Breast epithelium (tissue), 4 donors: ENCODE measurements at regions not wholly inside any gene's neighbourhood (a gene's known extent, or its start where the extent isn't known, plus 50 kb on each side); places are given as distances from the start of the nearest gene placed in this dataset.
"Not testable (repeated sequence)": the region's sequence is repeated elsewhere in the genome, so short reads cannot be mapped to it uniquely, and the experiment has no call there.

Experiments used
- DNase-seq, 2 donors: peaks; one replicate each; pipeline ENCODE4 v3.0.0-alpha.2; 2019; ENCODE audit warnings: low spot score in 2 of 2
- H3K27ac ChIP-seq, 2 donors: fragments of 200-600 bp; sonication (generic) in 1 of 2; one replicate each; pipeline ENCODE4 v1.5.1; 2016 to 2019; ENCODE audit warnings: mild to moderate bottlenecking in 1 of 2
- H3K27me3 ChIP-seq, 2 donors: fragments of 200-600 bp; sonication (generic) in 1 of 2; one replicate each; pipeline versions ENCODE4 v1.5.1 to v1.6.0; 2017 to 2019; ENCODE audit warnings: control low read depth in 1 of 2, mild to moderate bottlenecking in 1 of 2
- H3K36me3 ChIP-seq: fragments of 200-600 bp; one replicate; pipeline ENCODE4 v1.5.1; 2019
- H3K4me1 ChIP-seq, 2 donors: fragments of 200-600 bp; sonication (generic); one replicate each; pipeline ENCODE4 v1.5.1; 2016 to 2019; ENCODE audit warnings: control low read depth in 1 of 2
- H3K4me3 ChIP-seq, 3 donors: fragments of 200-600 bp; sonication (generic); 1 replicate in 2 of 3; 2 replicates in 1 of 3; pipeline ENCODE4 v1.5.1; 2016 to 2019; ENCODE audit warnings: mild to moderate bottlenecking in 3 of 3, moderate library complexity in 2 of 3
- H3K9me3 ChIP-seq, 2 donors: fragments of 200-600 bp; sonication (generic) in 1 of 2; one replicate each; pipeline ENCODE4 v1.5.1; 2016 to 2019; ENCODE audit warnings: control low read depth in 1 of 2
- CTCF ChIP-seq, 3 donors: fragments of 450-650 bp; IDR thresholded peaks; one replicate each; pipeline ENCODE4 v1.5.1; 2016 to 2017; ENCODE audit warnings: antibody characterized with exemption in 3 of 3, mild to moderate bottlenecking in 3 of 3, moderate library complexity in 3 of 3
- POLR2A ChIP-seq: fragments of 450-650 bp; IDR thresholded peaks from one replicate; pipeline ENCODE4 v1.6.1; 2016; ENCODE audit warnings: antibody characterized with exemption, mild to moderate bottlenecking, moderate library complexity
- POLR2AphosphoS5 ChIP-seq, 3 donors: sonication (generic); formaldehyde crosslinking; IDR thresholded peaks; one replicate each; pipeline ENCODE4 v1.6.1; 2017; ENCODE audit warnings: antibody characterized with exemption in 3 of 3
- intact Hi-C: fragments of 100-400 bp; cut with DNase I; formaldehyde crosslinking; loops from one replicate; pipeline ENCODE4 v1.15.1; 2023; ENCODE audit warnings: low total_unique reads

GRCh38 chr1:204002614-204003013, 70.3 kb upstream of the SOX13 start:
- TF ChIP-seq POLR2AphosphoS5 (IDR thresholded peaks at IDR 0.05) = no peak
- TF ChIP-seq CTCF (IDR thresholded peaks at IDR 0.05) = no peak
- TF ChIP-seq POLR2A = no peak
- H3K36me3 ChIP-seq = no peaks in the 10 kb centered on the region
- H3K27me3 ChIP-seq = no peaks in the 10 kb centered on the region
- H3K4me1 ChIP-seq = no peaks in the 10 kb centered on the region
- no peak for DNase-seq
- intact Hi-C loops = no loop called here
- H3K27ac ChIP-seq = no peak overlapping the region
- H3K4me3 ChIP-seq = no peak overlapping the region
- H3K9me3 ChIP-seq = peaks cover 3 to 5% of the 10 kb centered on the region in 2 donors

DNA sequence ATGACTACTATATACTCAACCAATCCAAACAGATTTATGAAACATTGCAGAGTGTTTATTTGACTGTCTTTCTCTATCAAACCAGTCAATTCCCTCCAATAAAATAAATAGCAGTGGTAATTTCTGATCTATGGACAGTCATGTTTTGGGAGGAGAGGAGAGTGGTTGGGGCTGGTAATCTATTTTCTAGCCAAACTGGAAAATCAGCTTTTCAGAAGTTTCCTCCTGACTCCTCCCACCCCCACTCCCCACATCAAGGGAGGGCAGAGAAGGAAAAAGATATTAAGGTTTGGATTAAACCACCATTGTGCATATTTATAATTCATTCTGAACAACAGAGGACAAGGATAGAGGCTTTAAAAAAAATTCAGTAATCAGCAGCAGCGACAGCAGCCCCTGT, 69.4 kb upstream of the SOX13 start:
- H3K27ac ChIP-seq = no peak overlapping the region
- no peaks in the 10 kb centered on the region for H3K36me3 ChIP-seq
- intact Hi-C loops = no loop called here
- no peaks in the 10 kb centered on the region for H3K27me3 ChIP-seq
- no peak overlapping the region for H3K4me3 ChIP-seq
- no peaks in the 10 kb centered on the region for H3K4me1 ChIP-seq
- no peak for DNase-seq
- peaks cover 3 to 5% of the 10 kb centered on the region in 2 donors for H3K9me3 ChIP-seq
- TF ChIP-seq POLR2A (no peak), CTCF (IDR thresholded peaks at IDR 0.05) (no peak), POLR2AphosphoS5 (IDR thresholded peaks at IDR 0.05) (no peak)

DNA sequence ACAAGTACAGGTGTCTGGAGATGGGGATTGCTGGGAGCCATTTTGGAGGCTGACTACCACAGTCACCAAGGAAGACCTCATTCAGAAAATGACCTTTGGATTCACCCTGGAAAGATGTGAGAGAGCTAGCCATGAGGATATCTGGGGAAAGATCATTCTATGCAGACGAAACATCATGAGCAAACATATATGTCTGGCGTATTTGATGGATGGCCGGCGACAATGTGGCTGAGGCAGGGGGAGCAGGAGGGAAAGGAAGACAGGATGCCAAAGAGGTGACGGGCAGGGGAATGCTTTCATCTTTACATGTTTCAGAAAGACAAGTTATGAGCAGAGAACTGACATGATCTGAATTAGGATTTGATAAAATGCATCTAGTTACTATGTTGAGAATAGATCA, 61.5 kb upstream of the SOX13 start:
- Histone ChIP-seq H3K4me3 (no peak overlapping the region), H3K27me3 (no peaks in the 10 kb centered on the region), H3K9me3 (no peaks in the 10 kb centered on the region), H3K36me3 (no peaks in the 10 kb centered on the region), H3K27ac (no peak overlapping the region), H3K4me1 (no peaks in the 10 kb centered on the region)
- DNase-seq = no peak
- intact Hi-C loops = no loop called here
- TF ChIP-seq POLR2AphosphoS5 (IDR thresholded peaks at IDR 0.05) = no peak
- no peak for TF ChIP-seq CTCF (IDR thresholded peaks at IDR 0.05)

- H3K4me1 ChIP-seq = no peaks in the 10 kb centered on the region
- intact Hi-C loops = no loop called here
- H3K27ac ChIP-seq = no peak overlapping the region
- no peak for TF ChIP-seq CTCF (IDR thresholded peaks at IDR 0.05)
- no peak for TF ChIP-seq POLR2A
- no peak for TF ChIP-seq POLR2AphosphoS5 (IDR thresholded peaks at IDR 0.05)
- DNase-seq = no peak
- H3K9me3 ChIP-seq = no peaks in the 10 kb centered on the region
- no peak overlapping the region for H3K4me3 ChIP-seq
- H3K36me3 ChIP-seq = no peaks in the 10 kb centered on the region
- H3K27me3 ChIP-seq = no peaks in the 10 kb centered on the region
Observed at GRCh38 chr1:204013052-204013451, 59.9 kb upstream of the SOX13 start.

GRCh38 chr1:204014336-204014735, 58.6 kb upstream of the SOX13 start:
- H3K9me3 ChIP-seq = no peaks in the 10 kb centered on the region
- no peak overlapping the region for H3K27ac ChIP-seq
- H3K4me1 ChIP-seq = no peaks in the 10 kb centered on the region
- H3K27me3 ChIP-seq = no peaks in the 10 kb centered on the region
- DNase-seq = no peak
- H3K4me3 ChIP-seq = no peak overlapping the region
- intact Hi-C loops = no loop called here
- no peak for TF ChIP-seq CTCF (IDR thresholded peaks at IDR 0.05)
- TF ChIP-seq POLR2AphosphoS5 (IDR thresholded peaks at IDR 0.05) = no peak
- TF ChIP-seq POLR2A = no peak
- H3K36me3 ChIP-seq = no peaks in the 10 kb centered on the region

- H3K4me3 ChIP-seq, H3K36me3 ChIP-seq, H3K27me3 ChIP-seq, H3K9me3 ChIP-seq, intact Hi-C loops, H3K27ac ChIP-seq, DNase-seq, H3K4me1 ChIP-seq: not testable (repeated sequence)
Observed at GRCh38 chr1:204014961-204015360, 58.0 kb upstream of the SOX13 start.
